ENCODE measurements at regions not wholly inside any gene's neighbourhood (a gene's known extent, or its start where the extent isn't known, plus 50 kb on each side); places are given as distances from the start of the nearest gene placed in this dataset.

DNA sequence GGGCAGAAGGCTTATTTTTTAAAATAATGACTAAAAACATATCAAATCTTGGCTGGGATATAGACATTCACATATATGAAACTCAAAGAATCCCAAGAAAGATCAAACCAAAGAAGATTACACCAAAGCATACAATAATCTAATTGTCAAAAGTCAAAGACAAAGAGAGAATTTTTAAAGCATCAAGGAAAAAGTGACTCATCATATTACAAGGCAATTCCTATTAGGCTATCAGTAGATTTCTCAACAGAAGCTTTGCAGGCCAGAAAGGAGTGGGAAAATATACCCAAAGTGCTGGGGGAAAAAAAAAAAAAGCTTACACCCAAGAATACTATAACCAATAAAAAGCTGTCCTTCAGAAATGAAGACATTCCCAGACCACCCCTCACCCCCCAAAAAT, 375.6 kb downstream of the BRINP2 start:
- CTCF ChIA-PET: no interaction called here
- no peak for ATAC-seq (ENCODE audit: low read depth)
- H3K36me3 ChIP-seq (ENCODE audit: control insufficient read depth, insufficient read depth, low read length): no peaks in the 10 kb centered on the region

More for the DNA sequence above, 375.6 kb downstream of the BRINP2 start:
- no peaks in the 10 kb centered on the region for H3K4me1 ChIP-seq (ENCODE audit: control insufficient read depth, insufficient read depth, low read length)
- no peaks in the 10 kb centered on the region for H3K79me1 ChIP-seq (ENCODE audit: low read depth in 1 of 2, low read length in 2 of 2)
- no peak overlapping the region for H2BK5ac ChIP-seq (ENCODE audit: low read depth, low read length, poor library complexity, severe bottlenecking)
- no peaks in the 10 kb centered on the region for H4K20me1 ChIP-seq (ENCODE audit: insufficient read depth, low read length)
- H2BK15ac ChIP-seq (ENCODE audit: low read depth, low read length): no peak overlapping the region
- no peak overlapping the region for H3K9ac ChIP-seq (ENCODE audit: low read depth, low read length)
- no peak overlapping the region for H2AK9ac ChIP-seq (replicated peaks; ENCODE audit: low read depth, low read length, poor library complexity)
- no peak overlapping the region for H4K5ac ChIP-seq (ENCODE audit: low read depth, low read length)
- no peak for TF ChIP-seq POLR2A (IDR thresholded peaks at IDR 0.05; ENCODE audit: low read depth, low read length)
- no peak overlapping the region for H3K56ac ChIP-seq (ENCODE audit: extremely low read depth, insufficient read depth, low read length)
- no peak overlapping the region for H3K23ac ChIP-seq (ENCODE audit: low read depth, low read length)
- POLR2A ChIA-PET (ENCODE audit: unreplicated experiment): interaction anchor here (0.6 kb wide), 1 partner anchor 172 kb away, joined by 3 read pairs; no protein-coding TSS in a partner anchor
- no peak overlapping the region for H3K4me2 ChIP-seq (ENCODE audit: low read depth, low read length)
- H4K8ac ChIP-seq (ENCODE audit: low read depth in 2 of 2, low read length in 2 of 2): no peak overlapping the region
- no peak for DNase-seq
- no peak overlapping the region for H3K18ac ChIP-seq (ENCODE audit: low read depth, low read length)
- in situ Hi-C loops (cut with MboI; ENCODE audit: low sequenced_read_pairs): no loop called here
- H3K14ac ChIP-seq (replicated peaks; ENCODE audit: low read depth, low read length): no peak overlapping the region
- H3K4ac ChIP-seq (ENCODE audit: low read depth, low read length): no peak overlapping the region
- dilution Hi-C loops (cut with HindIII; ENCODE audit: low sequenced_read_pairs, unreplicated experiment): no loop called here
- intact Hi-C loops (cut with micrococcal nuclease): no loop called here
- no peak overlapping the region for H3K27ac ChIP-seq (ENCODE audit: insufficient read depth, low read length)
- H2AFZ ChIP-seq (replicated peaks; ENCODE audit: low read length, poor library complexity): no peak overlapping the region
- H4K91ac ChIP-seq (ENCODE audit: insufficient read depth, low read depth, low read length): no peak overlapping the region
- H3K9me3 ChIP-seq (ENCODE audit: control insufficient read depth, insufficient read depth, low read length): no peaks in the 10 kb centered on the region
- BruUV-seq (replicated peaks): no TSS peak
- H2BK20ac ChIP-seq (ENCODE audit: low read depth, low read length): no peak overlapping the region
- no peak overlapping the region for H2BK120ac ChIP-seq (ENCODE audit: low read depth, low read length)
- H3K27me3 ChIP-seq (ENCODE audit: control insufficient read depth, insufficient read depth, low read length): no peaks in the 10 kb centered on the region
- no peaks in the 10 kb centered on the region for H3K9me1 ChIP-seq (ENCODE audit: insufficient read depth, low read length)
- H3K4me3 ChIP-seq (ENCODE audit: insufficient read depth, low read depth, low read length): no peak overlapping the region
- H2AK5ac ChIP-seq (ENCODE audit: low read depth, low read length): no peak overlapping the region
